Fibroblast of skin of left quadriceps (primary cell): ENCODE measurements at regions not wholly inside any gene's neighbourhood (a gene's known extent, or its start where the extent isn't known, plus 50 kb on each side); places are given as distances from the start of the nearest gene placed in this dataset.
"Not testable (repeated sequence)": the region's sequence is repeated elsewhere in the genome, so short reads cannot be mapped to it uniquely, and the experiment has no call there.

Experiments used
- DNase-seq, 2 experiments: peaks; one replicate each; pipeline ENCODE4 v3.0.0-alpha.2; 2013; ENCODE audit warnings: low read depth in 2 of 2

DNA sequence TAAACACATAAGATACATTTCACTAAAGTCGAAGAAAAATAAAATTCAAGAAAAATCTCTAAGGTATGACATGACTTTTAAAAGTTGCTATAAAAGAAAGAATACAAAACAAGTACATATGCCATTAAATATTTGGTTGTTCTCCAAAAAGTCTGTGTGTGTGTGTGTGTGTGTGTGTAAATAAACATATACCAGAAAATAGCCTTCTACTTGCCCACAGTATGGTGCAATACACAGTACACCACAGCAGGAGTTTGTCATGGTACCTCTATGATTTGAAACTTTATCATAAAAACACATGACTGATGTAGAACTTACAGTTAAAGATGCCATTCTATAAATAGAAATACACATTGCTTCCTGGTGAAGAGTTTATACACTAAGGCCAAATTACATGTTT, 692.7 kb upstream of the MGAT4C start:
- no peak for DNase-seq

GRCh38 chr12:86945685-86946196, 689.5 kb upstream of the MGAT4C start:
- no peak for DNase-seq

GRCh38 chr12:86944197-86944819, 688.1 kb upstream of the MGAT4C start:
- not testable (repeated sequence) for DNase-seq

- DNase-seq: no peak
These were observed 675.5 kb upstream of the MGAT4C start for GRCh38 chr12:86931714-86932113.

- peak; percentile 15 to 21 for DNase-seq
These were observed 673.8 kb upstream of the MGAT4C start for GRCh38 chr12:86929962-86930361.

DNA sequence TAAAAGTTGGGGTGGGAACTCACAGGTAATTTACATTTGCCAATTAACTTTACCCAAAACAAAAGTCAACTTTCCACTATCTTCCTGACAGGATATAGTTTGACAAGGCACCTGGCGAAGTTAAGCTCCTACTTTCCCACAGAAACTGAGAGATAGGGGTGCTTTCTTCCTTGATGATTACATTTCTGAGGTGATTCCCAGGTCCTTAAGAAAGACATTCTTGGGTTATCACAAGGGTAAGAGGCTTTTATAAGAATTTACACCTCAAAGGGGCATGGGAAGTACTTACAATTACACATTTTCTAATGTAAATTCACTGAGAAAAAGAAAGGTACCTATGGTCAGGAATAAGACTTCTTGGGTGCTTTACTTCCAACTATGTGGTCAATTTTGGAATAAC, 660.9 kb upstream of the MGAT4C start:
- DNase-seq: no peak

DNA sequence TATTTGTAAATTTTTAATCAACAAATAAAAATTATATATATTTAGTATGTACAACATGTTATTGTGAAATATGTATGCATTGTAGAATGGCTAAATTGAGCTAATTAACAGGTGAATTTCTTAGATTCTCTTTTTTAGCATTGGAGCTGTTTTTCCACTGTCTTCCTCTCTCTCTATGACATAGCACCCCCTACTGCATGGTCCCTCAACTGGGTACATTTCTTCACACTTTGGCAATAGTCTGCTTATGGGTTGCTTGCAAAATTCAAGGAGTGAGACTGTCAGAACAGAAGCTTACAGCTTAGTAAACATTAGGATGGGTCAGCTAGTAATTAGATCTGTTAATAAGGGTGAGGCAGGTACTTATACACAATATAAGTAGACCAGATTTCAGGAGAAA, 658.5 kb upstream of the MGAT4C start:
- DNase-seq: peak; percentile 14 to 17

- DNase-seq: no peak
These were observed 655.8 kb upstream of the MGAT4C start for GRCh38 chr12:86911973-86912372.

DNA sequence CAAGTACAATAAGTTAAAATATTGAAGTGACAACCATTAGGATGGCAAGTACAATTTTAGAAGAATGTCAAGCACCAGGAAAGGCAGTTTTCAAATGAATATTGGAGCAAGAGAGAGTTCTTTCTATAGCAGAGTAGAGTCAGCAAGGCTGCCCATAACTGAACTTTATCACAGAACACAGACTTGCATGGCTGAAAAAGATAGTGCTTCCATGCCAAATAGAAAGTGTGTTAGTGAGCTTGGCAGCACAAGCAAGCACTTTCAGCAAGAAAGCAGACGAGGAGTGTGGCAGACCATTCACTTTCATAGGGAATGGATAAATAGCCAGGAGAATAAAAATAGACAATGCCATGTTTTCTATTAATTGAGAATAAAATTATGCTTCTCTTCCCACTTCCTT, 647.0 kb upstream of the MGAT4C start:
- no peak for DNase-seq

- DNase-seq: no peak
These were observed 604.6 kb upstream of the MGAT4C start for GRCh38 chr12:86860776-86861175.

DNA sequence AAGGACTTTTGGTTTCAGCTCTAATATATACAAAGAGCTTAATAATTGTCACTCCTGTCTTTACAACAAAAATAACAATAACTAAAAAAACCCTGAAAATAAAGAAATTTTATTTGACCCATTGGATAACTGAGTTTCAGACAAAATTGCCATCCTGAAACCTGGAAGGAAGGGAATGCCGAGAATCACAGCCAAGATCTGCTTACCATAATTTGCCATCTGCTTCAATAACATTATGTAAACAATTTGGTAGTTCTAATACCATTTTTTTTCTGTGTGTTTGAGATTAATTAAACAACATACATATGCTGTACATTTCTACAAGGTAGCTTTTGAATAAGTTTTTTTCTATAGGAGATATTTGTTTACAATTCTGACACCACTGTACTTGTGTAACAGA, 596.3 kb upstream of the MGAT4C start:
- no peak for DNase-seq

DNA sequence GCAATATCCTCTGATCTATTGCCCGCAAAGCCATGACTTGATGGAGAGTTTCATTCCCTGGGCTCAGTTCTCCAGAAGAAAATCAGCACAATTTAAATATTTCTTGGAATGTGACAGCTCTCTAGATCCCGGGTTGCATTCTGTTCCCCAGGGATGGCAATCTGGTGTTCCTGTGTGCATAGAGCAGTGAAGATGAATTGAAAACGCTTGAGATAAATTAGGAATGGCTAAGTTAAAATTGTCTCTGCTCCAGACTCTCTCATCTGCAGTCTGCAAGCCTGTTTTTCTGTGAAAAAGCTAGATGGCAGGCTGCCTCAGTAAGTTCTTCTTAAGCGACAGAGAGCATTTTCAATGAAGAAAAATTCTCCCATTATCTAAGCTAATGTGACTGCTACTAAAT, 582.5 kb upstream of the MGAT4C start:
- DNase-seq: no peak

- DNase-seq: no peak
These were observed 582.1 kb upstream of the MGAT4C start for GRCh38 chr12:86838260-86838659.

- no peak for DNase-seq
These were observed 581.1 kb upstream of the MGAT4C start for GRCh38 chr12:86837246-86837645.

GRCh38 chr12:86834217-86834616, 578.0 kb upstream of the MGAT4C start:
- DNase-seq: no peak

DNA sequence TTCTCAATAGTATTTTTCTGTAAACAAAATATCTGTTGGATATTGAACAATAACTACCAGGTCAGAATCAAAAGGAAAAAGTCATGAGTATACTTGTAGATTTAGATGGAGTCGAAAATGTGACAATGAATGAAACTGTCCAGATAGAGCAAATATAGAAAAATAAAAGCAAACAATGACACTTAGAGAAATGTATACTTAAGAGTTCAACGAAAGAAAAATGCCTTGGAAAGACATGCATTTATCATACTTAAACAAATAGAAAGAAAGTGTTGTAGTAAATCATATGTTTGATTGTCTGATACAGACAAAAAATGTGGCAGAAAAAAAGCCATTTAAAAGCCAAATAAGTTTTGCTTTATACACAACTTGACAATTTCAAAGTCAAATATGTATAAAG, 571.2 kb upstream of the MGAT4C start:
- DNase-seq: no peak

GRCh38 chr12:86826051-86826450, 569.9 kb upstream of the MGAT4C start:
- DNase-seq: no peak

- no peak for DNase-seq
These were observed 545.2 kb upstream of the MGAT4C start for GRCh38 chr12:86801439-86801838.

DNA sequence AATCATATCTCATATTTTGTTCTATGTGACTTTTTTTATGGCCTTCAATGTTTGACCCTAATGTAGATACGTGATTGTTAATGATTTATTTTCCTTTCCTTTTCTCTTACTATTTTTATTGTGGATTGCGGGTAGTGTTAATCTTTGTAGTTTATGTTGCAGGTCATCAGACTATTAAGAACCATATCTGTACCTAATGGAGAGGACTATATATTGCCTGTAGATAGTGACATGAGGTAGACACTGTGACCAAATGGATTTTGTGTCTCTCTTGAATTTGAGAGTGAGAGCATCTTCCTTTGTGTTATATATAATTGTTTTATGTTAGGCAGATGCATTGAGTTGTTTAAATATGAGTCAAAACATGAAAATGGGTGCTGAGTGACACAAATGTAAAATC, 543.4 kb upstream of the MGAT4C start:
- DNase-seq: no peak

- DNase-seq: no peak
These were observed 540.4 kb upstream of the MGAT4C start for GRCh38 chr12:86796550-86796949.

DNA sequence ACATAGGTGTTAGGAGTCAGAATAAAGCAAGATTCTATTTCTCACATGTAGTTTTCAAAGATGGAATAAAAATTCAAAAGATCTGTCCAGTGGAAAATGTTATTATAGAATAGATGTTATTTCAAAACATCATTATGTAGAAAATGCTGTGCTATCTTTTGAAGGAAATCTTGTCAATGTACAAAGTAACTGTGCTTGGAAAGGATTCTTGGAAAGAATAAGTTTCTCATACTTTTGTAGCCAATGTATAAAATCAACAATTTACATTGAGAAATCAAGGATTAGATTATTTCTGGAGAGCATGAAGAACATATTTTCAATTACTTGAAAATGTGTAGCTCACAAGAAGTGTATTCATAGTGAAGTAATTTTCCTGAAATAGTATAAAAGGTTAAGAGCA, 532.5 kb upstream of the MGAT4C start:
- DNase-seq: no peak

GRCh38 chr12:86787419-86787818, 531.2 kb upstream of the MGAT4C start:
- DNase-seq: no peak

DNA sequence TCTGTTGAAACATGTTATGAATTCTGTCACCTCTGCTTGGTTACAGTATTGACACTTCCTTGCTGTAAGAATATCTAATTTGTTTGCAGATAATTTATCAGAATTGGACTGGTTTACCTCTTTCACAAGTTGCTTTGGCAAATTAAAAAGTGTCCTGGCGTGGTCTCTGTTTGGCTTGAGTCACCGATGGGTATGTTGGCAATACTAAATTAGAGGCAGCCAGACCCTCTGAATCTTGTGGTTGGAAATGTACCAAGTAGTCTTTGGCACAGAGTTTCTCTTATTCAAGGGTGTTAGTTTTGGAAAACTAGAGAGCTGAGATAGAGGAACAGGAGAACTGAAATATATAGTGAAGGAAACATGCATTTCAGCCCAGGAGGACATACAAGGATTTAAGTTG, 521.1 kb upstream of the MGAT4C start:
- no peak for DNase-seq

- no peak for DNase-seq
These were observed 518.7 kb upstream of the MGAT4C start for GRCh38 chr12:86774841-86775388.
